Osteoblast (primary cell): ENCODE measurements at regions not wholly inside any gene's neighbourhood (a gene's known extent, or its start where the extent isn't known, plus 50 kb on each side); places are given as distances from the start of the nearest gene placed in this dataset.

Source experiments
- DNase-seq: peaks from one replicate; pipeline ENCODE4 v3.0.0; 2011; ENCODE audit warnings: low spot score, mixed read lengths; ENCODE audit not compliant: insufficient read length; ENCODE audit errors: missing footprints
- H2AFZ ChIP-seq: 2 replicates; pipeline ENCODE4 v1.6.0; 2011; ENCODE audit warnings: mild to moderate bottlenecking, low read length
- H3K27ac ChIP-seq: 2 replicates; pipeline ENCODE4 v1.5.1; 2011; ENCODE audit warnings: mild to moderate bottlenecking, low read depth, low read length, moderate library complexity
- H3K27me3 ChIP-seq: 2 replicates; pipeline ENCODE4 v1.6.0; 2012; ENCODE audit warnings: mild to moderate bottlenecking, control low read depth, inconsistent platforms, low read length, moderate library complexity; ENCODE audit not compliant: insufficient read depth
- H3K36me3 ChIP-seq: 2 replicates; pipeline ENCODE4 v1.5.1; 2011; ENCODE audit warnings: mild to moderate bottlenecking, low read length, control low read depth, moderate library complexity; ENCODE audit not compliant: insufficient read depth
- H3K4me1 ChIP-seq: 2 replicates; pipeline ENCODE4 v1.5.1; 2011; ENCODE audit warnings: mild to moderate bottlenecking, low read length, control low read depth, moderate library complexity; ENCODE audit not compliant: insufficient read depth
- H3K4me2 ChIP-seq: 2 replicates; pipeline ENCODE4 v1.6.0; 2011; ENCODE audit warnings: mild to moderate bottlenecking, low read length; ENCODE audit not compliant: insufficient read depth
- H3K4me3 ChIP-seq: fragments of 200-600 bp; sonication (generic); 3 replicates; pipeline ENCODE4 v1.5.1; 2012; ENCODE audit warnings: mild to moderate bottlenecking, low read length, inconsistent platforms; ENCODE audit not compliant: insufficient read depth
- H3K79me2 ChIP-seq: 2 replicates; pipeline ENCODE4 v1.6.0; 2012; ENCODE audit warnings: mild to moderate bottlenecking, low read length, control low read depth, inconsistent platforms; ENCODE audit not compliant: insufficient read depth
- H3K9me3 ChIP-seq: 2 replicates; pipeline ENCODE4 v1.5.1; 2011; ENCODE audit warnings: low read depth, low read length, control low read depth
- H4K20me1 ChIP-seq: 2 replicates; pipeline ENCODE4 v1.6.0; 2012; ENCODE audit warnings: mild to moderate bottlenecking, low read length, control low read depth; ENCODE audit not compliant: insufficient read depth
- TF ChIP-seq, protein P1 (sequence below): IDR thresholded peaks from 2 replicates; pipeline ENCODE4 v1.5.1; 2011; ENCODE audit warnings: mild to moderate bottlenecking, low read depth, low read length, moderate library complexity; ENCODE audit errors: extremely low read depth

DNA sequence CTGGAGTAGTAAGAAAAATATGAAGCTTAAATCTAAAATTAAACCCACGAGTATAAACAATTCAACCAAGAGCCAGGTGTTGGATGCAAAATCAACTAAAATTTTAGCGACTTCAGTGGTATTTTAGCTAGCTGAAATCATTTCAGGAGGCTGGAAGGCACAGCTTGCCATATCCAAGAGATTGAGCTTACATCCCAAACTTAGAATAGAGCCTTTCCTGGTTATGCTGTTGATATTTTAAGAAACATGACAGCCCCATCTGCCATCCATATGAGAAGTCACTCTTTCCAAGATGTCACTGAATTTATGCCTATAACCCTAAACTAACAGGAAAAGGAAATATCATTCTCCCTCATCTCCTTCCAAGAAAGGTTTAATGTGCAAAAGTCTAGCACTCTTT is 334.0 kb downstream of the KCNA4 start:
- no peak overlapping the region for H3K4me2 ChIP-seq
- H3K27ac ChIP-seq, result no peak overlapping the region
- no peaks in the 10 kb centered on the region for H3K4me1 ChIP-seq
- no peaks in the 10 kb centered on the region for H3K36me3 ChIP-seq
- H3K4me3 ChIP-seq, result no peak overlapping the region
- no peak overlapping the region for H2AFZ ChIP-seq
- no peaks in the 10 kb centered on the region for H3K27me3 ChIP-seq
- TF ChIP-seq, protein P1, sequence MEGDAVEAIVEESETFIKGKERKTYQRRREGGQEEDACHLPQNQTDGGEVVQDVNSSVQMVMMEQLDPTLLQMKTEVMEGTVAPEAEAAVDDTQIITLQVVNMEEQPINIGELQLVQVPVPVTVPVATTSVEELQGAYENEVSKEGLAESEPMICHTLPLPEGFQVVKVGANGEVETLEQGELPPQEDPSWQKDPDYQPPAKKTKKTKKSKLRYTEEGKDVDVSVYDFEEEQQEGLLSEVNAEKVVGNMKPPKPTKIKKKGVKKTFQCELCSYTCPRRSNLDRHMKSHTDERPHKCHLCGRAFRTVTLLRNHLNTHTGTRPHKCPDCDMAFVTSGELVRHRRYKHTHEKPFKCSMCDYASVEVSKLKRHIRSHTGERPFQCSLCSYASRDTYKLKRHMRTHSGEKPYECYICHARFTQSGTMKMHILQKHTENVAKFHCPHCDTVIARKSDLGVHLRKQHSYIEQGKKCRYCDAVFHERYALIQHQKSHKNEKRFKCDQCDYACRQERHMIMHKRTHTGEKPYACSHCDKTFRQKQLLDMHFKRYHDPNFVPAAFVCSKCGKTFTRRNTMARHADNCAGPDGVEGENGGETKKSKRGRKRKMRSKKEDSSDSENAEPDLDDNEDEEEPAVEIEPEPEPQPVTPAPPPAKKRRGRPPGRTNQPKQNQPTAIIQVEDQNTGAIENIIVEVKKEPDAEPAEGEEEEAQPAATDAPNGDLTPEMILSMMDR, result no peak
- no peaks in the 10 kb centered on the region for H4K20me1 ChIP-seq
- H3K79me2 ChIP-seq, result no peaks in the 10 kb centered on the region
- H3K9me3 ChIP-seq, result no peaks in the 10 kb centered on the region
- DNase-seq, result no peak

DNA sequence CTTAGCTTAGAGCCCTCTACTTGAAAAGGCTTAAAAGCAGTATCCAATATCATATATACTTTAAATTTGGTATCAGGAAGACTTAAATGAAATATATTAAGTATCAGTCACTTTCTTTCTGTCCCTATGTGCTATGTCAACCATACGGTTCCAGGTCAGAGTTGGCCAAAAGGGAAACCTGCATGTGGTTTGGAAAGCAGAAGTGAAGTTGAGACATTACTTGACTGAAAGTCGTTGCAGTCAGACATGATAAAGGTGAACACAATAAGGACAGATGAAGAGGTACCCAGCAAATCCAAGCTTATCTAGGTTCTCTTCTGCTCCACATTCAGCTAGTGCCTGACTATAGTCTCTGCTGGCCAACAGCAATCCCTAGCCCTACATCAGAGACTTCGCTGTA is 336.8 kb downstream of the KCNA4 start:
- Histone ChIP-seq H2AFZ (no peak overlapping the region), H3K9me3 (no peaks in the 10 kb centered on the region), H3K4me3 (no peak overlapping the region), H3K79me2 (no peaks in the 10 kb centered on the region), H3K27ac (no peak overlapping the region), H3K4me1 (no peaks in the 10 kb centered on the region), H3K27me3 (no peaks in the 10 kb centered on the region), H3K4me2 (no peak overlapping the region), H4K20me1 (no peaks in the 10 kb centered on the region), H3K36me3 (no peaks in the 10 kb centered on the region)
- TF ChIP-seq, protein P1, result no peak
- no peak for DNase-seq

DNA sequence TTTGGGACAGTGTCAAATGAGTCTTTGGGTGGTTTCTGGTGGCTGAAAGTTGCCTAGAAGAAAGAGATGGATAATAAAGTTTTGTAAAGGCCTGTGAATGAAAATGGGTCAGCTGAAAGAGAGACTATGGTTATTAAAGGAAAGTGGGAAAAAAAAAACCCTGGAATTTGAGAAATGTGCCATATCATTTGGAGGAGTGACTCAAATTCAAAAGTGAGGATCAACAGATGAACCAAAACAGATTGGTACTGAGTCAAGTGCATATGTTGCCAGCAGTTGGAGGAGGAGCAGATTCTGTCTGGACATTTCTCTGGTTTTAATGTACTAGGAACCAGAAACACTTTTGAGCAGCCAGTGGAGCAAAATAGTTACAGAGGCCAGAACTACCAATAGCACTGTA is 339.8 kb downstream of the KCNA4 start:
- Histone ChIP-seq H3K4me3 (no peak overlapping the region), H3K27me3 (no peaks in the 10 kb centered on the region), H3K79me2 (no peaks in the 10 kb centered on the region), H3K9me3 (no peaks in the 10 kb centered on the region), H2AFZ (no peak overlapping the region), H3K36me3 (no peaks in the 10 kb centered on the region), H3K4me2 (no peak overlapping the region), H3K27ac (no peak overlapping the region), H3K4me1 (no peaks in the 10 kb centered on the region), H4K20me1 (no peaks in the 10 kb centered on the region)
- DNase-seq, result no peak
- TF ChIP-seq, protein P1, result no peak

DNA sequence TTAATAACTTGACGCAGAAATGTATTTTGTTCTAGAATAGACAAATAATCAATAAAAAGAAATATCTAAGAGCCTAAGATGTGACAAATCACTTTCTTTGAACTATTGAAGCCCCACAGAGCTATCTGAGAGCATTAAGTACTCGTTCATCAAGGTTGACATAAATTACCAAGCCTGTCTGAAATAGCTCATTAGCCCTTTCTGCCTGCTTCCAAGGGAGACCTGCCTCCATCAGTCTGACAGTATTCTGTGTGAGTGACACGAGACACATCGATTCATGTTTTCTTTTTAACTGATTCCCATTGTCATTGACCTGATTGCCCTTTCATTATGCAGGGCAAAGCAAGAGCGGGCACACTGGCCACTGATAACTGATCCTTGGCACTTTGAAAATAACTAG is 347.5 kb downstream of the KCNA4 start:
- no peak overlapping the region for H3K4me3 ChIP-seq
- no peak overlapping the region for H3K4me2 ChIP-seq
- no peak for DNase-seq
- no peaks in the 10 kb centered on the region for H3K36me3 ChIP-seq
- H2AFZ ChIP-seq, result no peak overlapping the region
- H3K9me3 ChIP-seq, result no peaks in the 10 kb centered on the region
- TF ChIP-seq, protein P1, result no peak
- no peaks in the 10 kb centered on the region for H3K4me1 ChIP-seq
- H3K79me2 ChIP-seq, result no peaks in the 10 kb centered on the region
- no peaks in the 10 kb centered on the region for H3K27me3 ChIP-seq
- H3K27ac ChIP-seq, result no peak overlapping the region
- H4K20me1 ChIP-seq, result no peaks in the 10 kb centered on the region
